GM20000 (cell line): ENCODE measurements at regions not wholly inside any gene's neighbourhood (a gene's known extent, or its start where the extent isn't known, plus 50 kb on each side); places are given as distances from the start of the nearest gene placed in this dataset.

ENCODE experiments used
- DNase-seq: peaks from one replicate; pipeline ENCODE4 v3.0.0; 2012; ENCODE audit warnings: low spot score
- CTCF ChIP-seq: IDR thresholded peaks from 2 replicates; pipeline ENCODE4 v1.5.1; 2012; ENCODE audit warnings: mild to moderate bottlenecking, control low read depth; ENCODE audit errors: extremely low read depth, missing control alignments

- DNase-seq = no peak
- no peak for TF ChIP-seq CTCF
These were observed 146.0 kb upstream of the STMND1 start for GRCh38 chr6:16955899-16956298.

GRCh38 chr6:16953905-16954304, 147.9 kb upstream of the STMND1 start:
- no peak for TF ChIP-seq CTCF
- DNase-seq = no peak

GRCh38 chr6:16953446-16953845, 148.4 kb upstream of the STMND1 start:
- no peak for TF ChIP-seq CTCF
- DNase-seq = no peak

DNA sequence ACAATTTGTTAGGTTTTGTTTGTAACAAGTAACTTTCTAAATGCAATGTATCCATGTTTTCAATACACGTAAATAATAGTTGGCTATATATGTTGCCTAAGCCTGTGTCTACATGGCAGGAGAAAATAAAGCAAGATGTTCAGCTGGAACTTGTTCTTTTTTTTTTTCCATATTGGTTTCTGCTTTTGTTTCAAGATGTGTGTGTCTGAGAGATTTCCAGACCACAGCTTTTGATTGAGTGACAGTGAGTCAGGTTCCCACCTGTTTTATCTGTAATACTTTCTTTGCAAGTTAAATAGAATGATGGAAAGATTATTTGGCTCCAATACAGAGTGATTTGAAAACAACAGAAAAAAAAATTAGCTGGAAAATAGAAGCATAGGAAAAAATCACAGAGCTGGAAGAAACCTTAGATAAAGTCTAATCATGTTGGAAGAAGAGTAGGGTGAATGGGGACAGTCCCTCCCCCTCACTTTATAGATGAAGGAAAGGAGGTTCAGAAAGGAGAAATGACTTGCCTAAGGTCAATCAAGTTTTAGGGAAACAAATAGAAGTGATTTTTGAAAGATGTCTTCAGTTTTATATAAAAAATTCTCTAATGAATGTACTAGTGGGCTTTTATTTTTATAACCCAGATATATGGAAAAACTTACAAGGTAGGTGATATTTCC, 150.9 kb upstream of the STMND1 start:
- DNase-seq = no peak
- TF ChIP-seq CTCF = no peak

- no peak for TF ChIP-seq CTCF
- no peak for DNase-seq
These were observed 151.5 kb upstream of the STMND1 start for GRCh38 chr6:16950302-16950701.

- no peak for TF ChIP-seq CTCF
- no peak for DNase-seq
These were observed 152.1 kb upstream of the STMND1 start for GRCh38 chr6:16949716-16950115.

GRCh38 chr6:16948396-16948795, 153.5 kb upstream of the STMND1 start:
- no peak for TF ChIP-seq CTCF
- DNase-seq = no peak
